Chondrocyte (in vitro differentiated cells): ENCODE measurements at regions not wholly inside any gene's neighbourhood (a gene's known extent, or its start where the extent isn't known, plus 50 kb on each side); places are given as distances from the start of the nearest gene placed in this dataset.

ENCODE experiments used
- DNase-seq: peaks from one replicate; pipeline ENCODE4 v3.0.0; 2021; ENCODE audit warnings: mixed read lengths, low spot score
- H3K27ac Mint-ChIP-seq: one replicate; pipeline ENCODE4 v1.8.0; 2021; ENCODE audit warnings: mild to moderate bottlenecking, moderate library complexity, mixed read lengths; ENCODE audit not compliant: unreplicated experiment
- H3K27me3 Mint-ChIP-seq: 2 replicates; pipeline ENCODE4 v1.8.0; 2021; ENCODE audit warnings: low read depth, mixed read lengths
- H3K36me3 Mint-ChIP-seq: 2 replicates; pipeline ENCODE4 v1.8.0; 2021; ENCODE audit warnings: low read depth, mixed read lengths
- H3K4me1 Mint-ChIP-seq: 2 replicates; pipeline ENCODE4 v1.8.0; 2021; ENCODE audit warnings: low read depth, mild to moderate bottlenecking, mixed read lengths
- H3K4me3 Mint-ChIP-seq: one replicate; pipeline ENCODE4 v1.8.0; 2021; ENCODE audit warnings: mild to moderate bottlenecking, moderate library complexity, mixed read lengths; ENCODE audit not compliant: unreplicated experiment
- H3K9me3 Mint-ChIP-seq: 2 replicates; pipeline ENCODE4 v1.8.0; 2021; ENCODE audit warnings: low read depth, mixed read lengths
- CTCF ChIP-seq: fragments of 200-600 bp; sonication (generic); IDR thresholded peaks from 2 replicates; pipeline ENCODE4 v1.5.0; 2021; ENCODE audit warnings: antibody characterized with exemption, mild to moderate bottlenecking, moderate library complexity

GRCh38 chr6:8278562-8278961 lies 156.8 kb downstream of the SLC35B3 start:
- H3K36me3 Mint-ChIP-seq: no peaks in the 10 kb centered on the region
- no peaks in the 10 kb centered on the region for H3K27me3 Mint-ChIP-seq
- TF ChIP-seq CTCF: no peak
- DNase-seq: no peak
- no peaks in the 10 kb centered on the region for H3K4me1 Mint-ChIP-seq
- H3K9me3 Mint-ChIP-seq: no peaks in the 10 kb centered on the region
- no peak overlapping the region for H3K4me3 Mint-ChIP-seq
- no peak overlapping the region for H3K27ac Mint-ChIP-seq

GRCh38 chr6:8277769-8278168 lies 157.6 kb downstream of the SLC35B3 start:
- H3K36me3 Mint-ChIP-seq: no peaks in the 10 kb centered on the region
- DNase-seq: no peak
- no peak overlapping the region for H3K27ac Mint-ChIP-seq
- H3K27me3 Mint-ChIP-seq: no peaks in the 10 kb centered on the region
- no peak for TF ChIP-seq CTCF
- H3K4me3 Mint-ChIP-seq: no peak overlapping the region
- H3K9me3 Mint-ChIP-seq: no peaks in the 10 kb centered on the region
- no peaks in the 10 kb centered on the region for H3K4me1 Mint-ChIP-seq

- no peak overlapping the region for H3K4me3 Mint-ChIP-seq
- no peak for TF ChIP-seq CTCF
- H3K27ac Mint-ChIP-seq: no peak overlapping the region
- no peaks in the 10 kb centered on the region for H3K9me3 Mint-ChIP-seq
- H3K27me3 Mint-ChIP-seq: no peaks in the 10 kb centered on the region
- H3K4me1 Mint-ChIP-seq: no peaks in the 10 kb centered on the region
- DNase-seq: no peak
- H3K36me3 Mint-ChIP-seq: no peaks in the 10 kb centered on the region
Measured at GRCh38 chr6:8276148-8276547, 159.2 kb downstream of the SLC35B3 start.

GRCh38 chr6:8275667-8276066 lies 159.7 kb downstream of the SLC35B3 start:
- Mint-ChIP-seq H3K27me3 (no peaks in the 10 kb centered on the region), H3K9me3 (no peaks in the 10 kb centered on the region), H3K27ac (no peak overlapping the region), H3K4me3 (no peak overlapping the region), H3K4me1 (no peaks in the 10 kb centered on the region), H3K36me3 (no peaks in the 10 kb centered on the region)
- no peak for DNase-seq
- no peak for TF ChIP-seq CTCF

- no peaks in the 10 kb centered on the region for H3K27me3 Mint-ChIP-seq
- no peak overlapping the region for H3K4me3 Mint-ChIP-seq
- H3K4me1 Mint-ChIP-seq: no peaks in the 10 kb centered on the region
- DNase-seq: no peak
- no peak overlapping the region for H3K27ac Mint-ChIP-seq
- no peaks in the 10 kb centered on the region for H3K9me3 Mint-ChIP-seq
- H3K36me3 Mint-ChIP-seq: no peaks in the 10 kb centered on the region
- TF ChIP-seq CTCF: no peak
Measured at GRCh38 chr6:8274226-8274625, 161.1 kb downstream of the SLC35B3 start.
